Central memory CD4-positive, alpha-beta T cell (primary cell): ENCODE measurements at regions not wholly inside any gene's neighbourhood (a gene's known extent, or its start where the extent isn't known, plus 50 kb on each side); places are given as distances from the start of the nearest gene placed in this dataset.

Experiments
- DNase-seq: peaks from one replicate; pipeline ENCODE4 v3.0.0; 2022

- DNase-seq, result no peak
Measured at GRCh38 chr6:9435281-9435680, 979.6 kb downstream of the TFAP2A start.

- DNase-seq, result no peak
Measured at GRCh38 chr6:9431945-9432344, 982.9 kb downstream of the TFAP2A start.

DNA sequence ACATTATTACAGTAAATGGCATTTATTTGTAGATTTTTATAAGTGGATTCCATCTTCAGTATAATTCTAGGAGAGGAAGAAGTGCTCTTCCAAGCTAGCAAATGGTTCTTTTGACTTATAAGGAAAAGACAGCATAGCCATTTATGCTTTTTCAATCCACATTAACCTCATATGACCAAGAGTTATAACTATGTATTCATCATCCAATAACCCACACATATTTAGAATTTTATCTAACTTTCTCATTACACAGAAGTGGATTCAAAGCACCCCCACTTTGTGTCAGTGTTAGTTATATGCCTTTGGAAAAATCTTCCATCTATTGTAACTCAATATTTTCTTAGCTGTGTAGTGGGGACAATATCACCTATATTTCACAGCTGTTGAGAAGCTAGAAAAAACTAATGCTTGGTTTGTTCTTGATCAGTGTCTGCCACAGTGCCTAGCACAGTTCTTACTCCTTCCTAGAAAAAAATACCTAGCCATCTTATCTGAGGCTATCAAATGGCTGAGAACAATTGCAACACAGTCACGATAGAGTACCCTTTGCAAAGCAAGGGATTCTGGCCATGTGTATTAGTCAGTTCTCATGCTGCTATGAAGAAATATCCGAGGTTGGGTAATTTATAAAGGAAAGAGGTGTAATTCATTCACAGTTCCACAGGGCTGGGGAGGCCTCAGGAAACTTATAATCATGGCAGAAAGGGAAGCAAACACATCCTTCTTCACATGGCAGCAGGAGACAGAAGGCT lies 986.3 kb downstream of the TFAP2A start:
- DNase-seq, result no peak

DNA sequence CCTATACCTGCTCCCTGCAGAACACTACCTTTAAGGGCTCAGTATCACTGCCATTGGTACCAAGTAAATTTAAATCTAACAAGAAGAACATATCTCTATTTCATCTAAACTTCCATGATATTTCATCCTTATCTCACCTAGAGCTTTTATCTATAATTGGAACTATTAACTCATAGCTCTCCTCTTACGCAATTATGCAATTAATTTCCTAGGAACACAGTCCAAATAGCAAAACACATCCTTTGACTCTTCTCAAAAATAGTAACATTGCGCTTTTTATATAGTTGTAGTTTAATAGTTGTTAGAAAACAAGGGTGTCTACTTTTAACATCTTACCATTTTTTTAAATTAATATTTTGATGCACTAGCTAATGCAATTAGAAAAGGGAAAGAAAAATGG lies 986.8 kb upstream of the SLC35B3 start:
- DNase-seq, result no peak

DNA sequence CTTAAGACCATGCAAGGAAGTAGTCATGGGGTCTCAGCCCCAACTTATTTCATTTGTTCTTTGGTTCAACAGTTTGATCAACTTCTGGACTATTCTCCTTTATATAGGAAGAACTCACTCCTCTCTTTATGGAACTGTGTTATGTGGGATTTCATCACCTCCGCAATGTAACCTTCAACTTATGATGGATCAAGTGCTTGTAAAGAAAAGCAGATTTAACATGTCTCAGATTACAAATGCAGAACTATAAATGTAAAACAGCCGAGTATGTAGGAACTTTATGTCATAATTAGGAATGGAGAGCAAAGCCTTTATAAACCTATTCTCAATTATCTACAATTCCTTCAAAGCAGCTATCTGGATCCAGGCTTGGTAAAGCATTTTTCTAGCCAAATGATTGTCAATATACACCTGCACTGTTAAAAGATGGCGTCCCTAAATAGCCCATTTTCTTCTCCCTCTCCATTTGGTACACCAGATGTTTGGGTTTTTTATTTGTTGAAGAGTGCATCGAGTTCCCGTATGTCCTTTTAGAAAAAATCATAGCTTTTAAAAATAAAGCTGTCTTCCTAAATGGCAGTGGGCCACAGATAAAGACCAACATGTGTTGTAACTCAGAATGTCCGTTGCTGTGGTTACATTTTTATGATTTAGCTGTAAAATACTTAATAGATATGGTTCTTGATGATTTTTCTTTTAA lies 985.1 kb upstream of the SLC35B3 start:
- no peak for DNase-seq

GRCh38 chr6:9417400-9417799 lies 982.1 kb upstream of the SLC35B3 start:
- no peak for DNase-seq

- DNase-seq, result no peak
Measured at GRCh38 chr6:9412951-9413559, 977.7 kb upstream of the SLC35B3 start.

- no peak for DNase-seq
Measured at GRCh38 chr6:9409126-9409525, 973.8 kb upstream of the SLC35B3 start.

DNA sequence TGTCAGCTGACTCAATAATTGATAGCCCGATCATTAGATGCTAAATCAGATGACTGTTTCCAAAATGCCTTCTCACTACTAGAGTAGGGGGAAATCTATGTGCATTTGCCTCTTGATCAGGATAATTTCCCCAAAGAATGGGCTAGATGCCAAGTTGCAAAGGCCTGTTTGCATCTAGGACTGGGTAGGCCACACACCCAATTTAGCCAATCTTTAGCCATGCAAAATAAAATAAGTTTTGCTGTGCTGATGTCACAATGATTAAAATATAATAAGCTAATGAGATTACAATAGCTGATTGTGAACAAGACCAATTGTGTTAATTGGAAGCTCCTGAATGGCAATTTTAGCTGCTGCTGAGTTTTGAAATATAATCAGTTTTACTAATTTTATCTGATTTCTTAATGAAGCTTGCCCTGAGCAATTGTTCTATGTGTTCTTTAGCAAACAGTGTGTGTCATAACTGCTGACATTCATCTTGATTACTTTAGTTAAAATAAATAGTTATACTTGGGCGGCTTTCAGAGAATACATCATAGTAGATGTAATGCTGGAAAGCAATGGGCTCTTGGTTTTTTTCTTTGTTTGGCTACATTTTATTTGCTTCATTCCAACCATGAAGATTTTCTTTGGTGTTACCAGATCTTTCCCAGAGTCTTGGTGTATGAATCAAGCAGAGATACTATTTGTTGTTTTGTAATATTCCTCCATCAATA lies 973.2 kb upstream of the SLC35B3 start:
- no peak for DNase-seq

DNA sequence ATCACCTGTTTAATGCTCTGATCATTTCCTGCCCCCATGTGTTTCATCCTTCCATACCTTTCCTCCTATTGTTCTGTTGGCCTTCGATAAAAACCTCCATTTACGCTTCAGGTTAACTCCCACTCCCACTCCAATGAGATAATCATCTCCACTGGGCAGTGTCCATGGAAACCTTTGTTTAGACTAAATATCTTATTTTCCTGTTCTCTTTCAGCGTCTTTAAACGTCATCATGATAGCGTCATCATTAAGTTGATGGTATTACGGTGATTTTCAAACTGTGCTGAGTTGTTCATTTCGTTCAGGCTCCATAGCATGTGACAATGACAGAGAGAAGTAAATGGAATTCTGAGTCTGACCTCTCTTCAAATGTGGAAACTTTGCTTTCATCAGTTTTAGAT lies 970.5 kb upstream of the SLC35B3 start:
- DNase-seq, result no peak

DNA sequence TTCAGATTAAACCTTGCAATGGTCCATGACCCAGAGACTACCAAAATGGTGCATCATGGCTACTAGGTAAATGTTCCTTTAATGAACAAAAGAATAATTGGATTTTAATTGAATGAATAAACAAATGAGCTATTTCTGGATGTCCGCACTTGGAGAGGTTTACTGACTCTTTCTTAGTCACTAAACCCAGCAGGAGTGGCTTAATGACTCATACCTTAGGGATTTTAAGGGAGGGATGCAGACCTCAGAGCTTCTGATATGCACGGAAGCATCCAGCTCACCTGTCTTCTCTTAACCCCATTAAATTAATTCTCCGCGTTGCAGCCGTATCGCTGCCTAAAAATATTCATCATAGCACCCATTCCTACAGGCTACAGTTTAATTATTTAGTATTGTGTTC lies 970.0 kb upstream of the SLC35B3 start:
- DNase-seq, result no peak

GRCh38 chr6:9404351-9405146 lies 969.2 kb upstream of the SLC35B3 start:
- no peak for DNase-seq

GRCh38 chr6:9403736-9404135 lies 968.4 kb upstream of the SLC35B3 start:
- no peak for DNase-seq

- no peak for DNase-seq
Measured at GRCh38 chr6:9401960-9402359, 966.6 kb upstream of the SLC35B3 start.

GRCh38 chr6:9399916-9400315 lies 964.6 kb upstream of the SLC35B3 start:
- DNase-seq, result no peak

GRCh38 chr6:9398767-9399373 lies 963.5 kb upstream of the SLC35B3 start:
- no peak for DNase-seq

GRCh38 chr6:9398071-9398766 lies 962.9 kb upstream of the SLC35B3 start:
- no peak for DNase-seq

DNA sequence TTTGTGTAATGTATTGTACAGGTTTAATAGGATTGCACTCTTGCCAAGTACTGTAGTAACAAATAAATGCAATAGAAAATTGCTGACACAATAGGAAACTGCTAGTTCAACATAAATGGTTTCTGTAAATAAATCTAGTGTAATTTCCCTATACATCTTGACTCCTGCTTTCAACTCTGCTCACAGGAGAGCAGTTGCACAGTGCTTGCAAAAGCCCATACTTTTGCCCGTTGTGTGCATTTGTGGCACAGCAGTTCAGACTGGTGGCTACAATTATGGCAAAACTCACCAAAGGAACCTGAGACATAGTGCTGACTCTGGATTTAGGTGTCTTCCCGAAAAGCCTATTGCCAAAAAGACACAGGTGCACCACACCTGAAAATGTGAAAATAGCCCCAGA lies 953.3 kb upstream of the SLC35B3 start:
- no peak for DNase-seq

- no peak for DNase-seq
Measured at GRCh38 chr6:9380568-9380967, 945.2 kb upstream of the SLC35B3 start.

GRCh38 chr6:9373308-9373707 lies 938.0 kb upstream of the SLC35B3 start:
- DNase-seq, result no peak

DNA sequence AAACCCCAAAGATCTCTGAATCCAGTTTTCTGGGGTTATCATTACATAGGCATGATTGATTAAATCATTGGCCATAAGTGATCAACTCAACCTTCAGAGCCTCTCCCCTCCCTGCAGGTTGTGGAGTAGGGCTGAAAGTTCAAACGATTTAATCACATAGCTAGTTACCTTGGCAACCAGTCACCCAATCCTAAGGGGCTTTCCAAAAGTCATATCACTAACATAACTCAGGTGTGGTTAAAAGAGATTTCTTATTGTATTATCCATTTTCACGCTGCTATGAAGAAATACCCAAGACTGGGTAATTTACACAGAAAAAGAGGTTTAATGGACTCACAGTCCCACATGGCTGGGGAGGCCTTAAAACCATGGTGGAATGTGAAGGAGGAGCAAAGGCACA lies 935.1 kb upstream of the SLC35B3 start:
- no peak for DNase-seq

DNA sequence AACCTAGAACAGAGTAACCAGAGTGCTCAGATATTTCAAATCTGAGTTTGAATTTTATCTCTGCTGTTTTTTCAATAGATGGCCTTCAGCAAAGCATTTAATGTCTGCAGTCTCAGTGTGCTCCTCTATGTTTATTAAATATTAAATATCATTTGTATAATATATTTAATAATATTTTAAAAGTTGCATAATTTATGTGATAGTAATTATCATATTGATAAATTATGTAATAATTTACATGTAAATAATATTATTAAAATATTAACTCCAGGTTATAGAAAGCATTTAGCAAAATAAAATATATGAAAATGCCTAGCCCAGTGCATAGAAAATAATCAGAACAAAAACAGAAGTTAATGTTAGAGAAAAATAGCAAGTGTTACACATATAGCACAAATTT lies 930.0 kb upstream of the SLC35B3 start:
- DNase-seq, result no peak
